Endothelial cell of umbilical vein (primary cell): ENCODE measurements at regions not wholly inside any gene's neighbourhood (a gene's known extent, or its start where the extent isn't known, plus 50 kb on each side); places are given as distances from the start of the nearest gene placed in this dataset.

ENCODE experiments used
- BruUV-seq: library from RNA; stranded (reverse); fragments of 400-500 nt; replicated peaks from 2 replicates; lab custom pipeline; 2021; lab: Mats Ljungman, UMichigan
- CTCF ChIA-PET: fragments of 300-600, 350-600 bp; sonication (Branson Sonifier 250); formaldehyde crosslinking; loops from one replicate; lab custom pipeline; 2021; ENCODE audit warnings: antibody characterized with exemption, inconsistent platforms; lab: Charles Lee
- POLR2A ChIA-PET: fragments of 300-600, 350-600 bp; sonication (Branson Sonifier 250); formaldehyde crosslinking; loops from one replicate; lab custom pipeline; 2021; ENCODE audit warnings: antibody characterized with exemption, inconsistent platforms; lab: Charles Lee
- DNase-seq: peaks from one replicate; pipeline ENCODE4 v3.0.0-alpha.2; 2011; ENCODE audit warnings: low read depth, low spot score
- FAIRE-seq: peaks from 2 replicates; lab custom pipeline; 2011; peaks lifted over from hg19 to GRCh38; lab: Jason Lieb, UNC
- H2AFZ ChIP-seq: 2 replicates; pipeline ENCODE4 v1.6.0; 2012; ENCODE audit warnings: low read depth, low read length, control low read depth, inconsistent platforms
- H3K27ac ChIP-seq: 2 replicates; pipeline ENCODE4 v1.5.1; 2011; ENCODE audit warnings: low read depth, mild to moderate bottlenecking, control low read depth, low read length, moderate library complexity; ENCODE audit not compliant: insufficient read depth
- H3K27me3 ChIP-seq, 2 experiments: 2 replicates each; pipeline versions ENCODE4 v1.6.0 to v1.6.1; 2011; ENCODE audit warnings: low read length in 2 of 2, mixed read lengths in 1 of 2; ENCODE audit not compliant: control insufficient read depth in 2 of 2, insufficient read depth in 2 of 2
- H3K36me3 ChIP-seq, 2 experiments: 2 replicates in 1 of 2; 3 replicates in 1 of 2; pipeline ENCODE4 v1.5.1; 2011; ENCODE audit warnings: low read length in 2 of 2, mild to moderate bottlenecking in 1 of 2, moderate library complexity in 1 of 2; ENCODE audit not compliant: control insufficient read depth in 2 of 2, insufficient read depth in 2 of 2; ENCODE audit errors: extremely low read depth in 1 of 2
- H3K4me1 ChIP-seq: 3 replicates; pipeline ENCODE4 v1.5.1; 2011; ENCODE audit warnings: mild to moderate bottlenecking, low read length; ENCODE audit not compliant: control insufficient read depth, insufficient read depth; ENCODE audit errors: extremely low read depth
- H3K4me2 ChIP-seq: 2 replicates; pipeline ENCODE4 v1.6.1; 2011; ENCODE audit warnings: low read length, control low read depth, mixed read lengths; ENCODE audit not compliant: insufficient read depth
- H3K4me3 ChIP-seq, 3 experiments: fragments of 200-600 bp in 1 of 3; sonication (generic), shearing (Covaris generic) in 1 of 3; replicated peaks in 1 of 3; 2 replicates each; pipeline ENCODE4 v1.5.1; 2011 to 2016; ENCODE audit warnings: control low read depth in 3 of 3, low read length in 3 of 3, mild to moderate bottlenecking in 2 of 3, inconsistent platforms in 1 of 3, low read depth in 1 of 3, moderate library complexity in 1 of 3; ENCODE audit not compliant: insufficient read depth in 1 of 3
- H3K79me2 ChIP-seq: 2 replicates; pipeline ENCODE4 v1.6.0; 2012; ENCODE audit warnings: low read length, inconsistent platforms; ENCODE audit not compliant: control insufficient read depth, insufficient read depth
- H3K9ac ChIP-seq: replicated peaks from 2 replicates; pipeline ENCODE3; 2011; ENCODE audit warnings: low read length, control low read depth; ENCODE audit not compliant: insufficient read depth; ENCODE audit errors: extremely low read depth
- H3K9me1 ChIP-seq: replicated peaks from 3 replicates; pipeline ENCODE4 v1.6.0; 2011; ENCODE audit warnings: mild to moderate bottlenecking, low read length; ENCODE audit not compliant: control insufficient read depth, insufficient read depth; ENCODE audit errors: extremely low read depth
- H3K9me3 ChIP-seq: replicated peaks from 2 replicates; pipeline ENCODE4 v1.5.1; 2012; ENCODE audit warnings: low read length, inconsistent platforms; ENCODE audit not compliant: control insufficient read depth, insufficient read depth
- H4K20me1 ChIP-seq: replicated peaks from 2 replicates; pipeline ENCODE3; 2011; ENCODE audit warnings: mild to moderate bottlenecking, low read length; ENCODE audit not compliant: control insufficient read depth, insufficient read depth; ENCODE audit errors: extremely low read depth
- EZH2 ChIP-seq: IDR thresholded peaks from 2 replicates; pipeline ENCODE4 v1.6.1; 2012; ENCODE audit warnings: borderline replicate concordance, low read depth, mild to moderate bottlenecking, moderate library complexity, low read length, inconsistent platforms; ENCODE audit not compliant: severe bottlenecking
- FOS ChIP-seq: IDR thresholded peaks from 2 replicates; pipeline ENCODE4 v1.6.1; 2011; ENCODE audit warnings: mild to moderate bottlenecking, low read length, moderate library complexity, borderline replicate concordance; ENCODE audit not compliant: insufficient read depth
- GATA2 ChIP-seq: IDR thresholded peaks from 2 replicates; pipeline ENCODE4 v1.7.0; 2011; ENCODE audit warnings: low read depth, mild to moderate bottlenecking, moderate library complexity, mixed read lengths, low read length; ENCODE audit not compliant: insufficient read length, insufficient read depth
- JUN ChIP-seq: IDR thresholded peaks from 2 replicates; pipeline ENCODE4 v1.6.1; 2011; ENCODE audit warnings: borderline replicate concordance, low read depth; ENCODE audit not compliant: insufficient read length, insufficient read depth
- MAX ChIP-seq: IDR thresholded peaks from 2 replicates; pipeline ENCODE4 v1.6.1; 2011; ENCODE audit not compliant: insufficient read depth, insufficient read length
- MYC ChIP-seq: IDR thresholded peaks from one replicate; pipeline ENCODE4 v1.6.1; 2011; ENCODE audit warnings: mild to moderate bottlenecking, low read depth, low read length
- POLR2A ChIP-seq: IDR thresholded peaks from 2 replicates; pipeline ENCODE4 v1.6.1; 2012; ENCODE audit warnings: low read depth, mild to moderate bottlenecking, control low read depth, low read length
- POLR2AphosphoS5 ChIP-seq: IDR thresholded peaks from 2 replicates; pipeline ENCODE4 v1.6.1; 2012; ENCODE audit warnings: low read depth, mild to moderate bottlenecking, control low read depth, low read length, moderate library complexity; ENCODE audit not compliant: insufficient read depth
- dilution Hi-C: fragments of 300-500 bp; cut with MboI; formaldehyde crosslinking; loops from one replicate; pipeline ENCODE4 v1.15.0; 2019; ENCODE audit warnings: low sequenced_read_pairs; ENCODE audit not compliant: extremely low pct_ligation_motif_present
- intact Hi-C: fragments of 100-400 bp; cut with micrococcal nuclease; formaldehyde crosslinking; loops from one replicate; pipeline ENCODE4 v1.10.0; 2022
- TF ChIP-seq, protein P1 (sequence below), 2 donors: IDR thresholded peaks; 1 replicate in 1 of 2; 2 replicates in 1 of 2; pipeline ENCODE4 v1.5.1; 2011; ENCODE audit warnings: low read length in 2 of 2, mild to moderate bottlenecking in 2 of 2, moderate library complexity in 2 of 2, control low read depth in 1 of 2, inconsistent platforms in 1 of 2, low read depth in 1 of 2; ENCODE audit not compliant: insufficient read depth in 1 of 2; ENCODE audit errors: extremely low read depth in 1 of 2

- dilution Hi-C loops = no loop called here
- CTCF ChIA-PET = no interaction called here
- FAIRE-seq = no peak
Measured at GRCh38 chr17:15007147-15007553, 258.0 kb downstream of the PMP22 start.

More at GRCh38 chr17:15007147-15007553, 258.0 kb downstream of the PMP22 start:
- DNase-seq = no peak
- Histone ChIP-seq H3K9me1 (no peaks in the 10 kb centered on the region), H3K36me3 (no peaks in the 10 kb centered on the region), H3K4me1 (no peaks in the 10 kb centered on the region), H3K9ac (no peak overlapping the region), H3K27ac (no peak overlapping the region), H3K27me3 (no peaks in the 10 kb centered on the region), H2AFZ (no peak overlapping the region), H3K79me2 (no peaks in the 10 kb centered on the region), H3K9me3 (no peaks in the 10 kb centered on the region), H3K4me3 (no peak overlapping the region), H4K20me1 (no peaks in the 10 kb centered on the region), H3K4me2 (no peak overlapping the region)
- no peak for TF ChIP-seq MYC
- no peak for TF ChIP-seq GATA2
- no peak for TF ChIP-seq FOS
- TF ChIP-seq EZH2 = no peak
- TF ChIP-seq MAX = no peak
- no peak for TF ChIP-seq POLR2A
- TF ChIP-seq, protein P1, sequence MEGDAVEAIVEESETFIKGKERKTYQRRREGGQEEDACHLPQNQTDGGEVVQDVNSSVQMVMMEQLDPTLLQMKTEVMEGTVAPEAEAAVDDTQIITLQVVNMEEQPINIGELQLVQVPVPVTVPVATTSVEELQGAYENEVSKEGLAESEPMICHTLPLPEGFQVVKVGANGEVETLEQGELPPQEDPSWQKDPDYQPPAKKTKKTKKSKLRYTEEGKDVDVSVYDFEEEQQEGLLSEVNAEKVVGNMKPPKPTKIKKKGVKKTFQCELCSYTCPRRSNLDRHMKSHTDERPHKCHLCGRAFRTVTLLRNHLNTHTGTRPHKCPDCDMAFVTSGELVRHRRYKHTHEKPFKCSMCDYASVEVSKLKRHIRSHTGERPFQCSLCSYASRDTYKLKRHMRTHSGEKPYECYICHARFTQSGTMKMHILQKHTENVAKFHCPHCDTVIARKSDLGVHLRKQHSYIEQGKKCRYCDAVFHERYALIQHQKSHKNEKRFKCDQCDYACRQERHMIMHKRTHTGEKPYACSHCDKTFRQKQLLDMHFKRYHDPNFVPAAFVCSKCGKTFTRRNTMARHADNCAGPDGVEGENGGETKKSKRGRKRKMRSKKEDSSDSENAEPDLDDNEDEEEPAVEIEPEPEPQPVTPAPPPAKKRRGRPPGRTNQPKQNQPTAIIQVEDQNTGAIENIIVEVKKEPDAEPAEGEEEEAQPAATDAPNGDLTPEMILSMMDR (IDR thresholded peaks at IDR 0.05; ENCODE audit: extremely low read depth in 1 of 2, insufficient read depth in 1 of 2, low read depth in 1 of 2, low read length in 2 of 2) = no peak
- no peak for TF ChIP-seq POLR2AphosphoS5
- TF ChIP-seq JUN = no peak
- POLR2A ChIA-PET = no interaction called here
- intact Hi-C loops = no loop called here
- no TSS peak for BruUV-seq
